H1 (cell line): ENCODE measurements at regions not wholly inside any gene's neighbourhood (a gene's known extent, or its start where the extent isn't known, plus 50 kb on each side); places are given as distances from the start of the nearest gene placed in this dataset.

Source experiments
- CHD1 ChIP-seq: IDR thresholded peaks from 2 replicates; pipeline ENCODE4 v1.6.1; 2012; ENCODE audit warnings: low read depth, low read length, improper control_type of control experiment
- TAF7 ChIP-seq: optimal IDR thresholded peaks from 2 replicates; pipeline ENCODE3; 2011; ENCODE audit warnings: low read depth, mild to moderate bottlenecking, inconsistent platforms, low read length, moderate library complexity, borderline replicate concordance

DNA sequence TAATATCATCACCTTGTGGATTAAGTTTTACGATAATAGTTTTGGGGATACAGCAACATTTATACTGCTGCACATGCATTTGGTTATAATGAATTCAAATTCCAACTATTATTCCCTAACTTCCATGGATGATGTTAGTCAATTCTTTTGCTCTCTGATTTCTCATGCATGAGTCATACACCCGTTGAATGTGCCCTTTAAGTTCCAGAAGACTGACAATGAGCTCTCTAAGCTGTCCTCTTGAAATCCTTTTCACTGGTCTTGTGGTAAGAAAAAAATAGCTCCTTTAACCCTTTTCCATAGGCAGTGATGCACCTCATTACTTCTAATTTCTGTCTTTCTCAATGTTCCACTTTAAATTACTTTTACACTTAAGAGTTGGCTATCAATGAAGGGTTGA is 1095.2 kb upstream of the POU3F4 start (continued):
- TF ChIP-seq CHD1 (no peak), TAF7 (no peak)
